Fibroblast of skin of right quadriceps (primary cell): ENCODE measurements at regions not wholly inside any gene's neighbourhood (a gene's known extent, or its start where the extent isn't known, plus 50 kb on each side); places are given as distances from the start of the nearest gene placed in this dataset.
A peak's percentile ranks its signal among the peaks of the same experiment; 100 is the strongest.
"Not testable (repeated sequence)": the region's sequence is repeated elsewhere in the genome, so short reads cannot be mapped to it uniquely, and the experiment has no call there.

Source experiments
- DNase-seq: peaks from one replicate; pipeline ENCODE4 v3.0.0-alpha.2; 2013

DNA sequence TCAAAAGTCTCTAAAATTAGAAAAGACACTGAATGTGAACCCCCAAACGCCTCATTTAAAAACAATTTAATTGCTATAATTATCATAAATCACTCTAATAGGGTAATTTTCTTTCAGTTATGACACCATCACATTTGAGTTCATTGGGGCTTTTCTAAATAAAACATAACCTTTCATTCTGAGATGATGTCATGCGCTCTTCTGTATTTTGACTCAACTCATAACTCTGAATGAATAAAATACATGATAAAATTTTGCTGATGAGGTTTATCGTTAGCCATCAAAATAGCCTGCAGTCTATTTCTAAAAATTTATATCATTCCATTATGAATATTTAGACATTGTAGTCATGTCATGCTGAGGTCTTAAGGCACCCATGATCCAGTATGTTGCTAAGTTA lies 1099.7 kb downstream of the SUCLG1 start:
- DNase-seq = no peak

DNA sequence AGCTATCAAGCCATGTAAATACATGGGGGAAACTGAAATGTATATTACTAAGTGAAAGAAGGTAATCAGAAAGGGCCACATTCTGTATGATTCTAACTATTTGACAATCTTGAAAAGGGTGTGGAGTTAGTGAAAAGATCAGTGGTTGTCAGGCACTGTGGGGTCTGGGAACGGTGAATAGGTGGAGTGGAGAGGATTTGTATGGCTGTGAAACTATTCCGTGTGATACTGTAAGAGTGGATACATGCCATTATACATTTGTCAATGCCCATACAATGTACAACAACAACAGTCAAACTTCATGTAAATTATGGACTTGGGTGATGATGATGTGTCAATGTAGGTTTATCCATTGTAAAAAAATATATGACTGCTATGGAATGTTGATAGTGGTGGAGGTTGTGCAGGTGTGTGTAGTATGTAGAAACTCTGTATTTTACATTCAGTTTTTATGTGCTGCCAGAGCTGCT lies 1116.2 kb downstream of the SUCLG1 start:
- DNase-seq = no peak

DNA sequence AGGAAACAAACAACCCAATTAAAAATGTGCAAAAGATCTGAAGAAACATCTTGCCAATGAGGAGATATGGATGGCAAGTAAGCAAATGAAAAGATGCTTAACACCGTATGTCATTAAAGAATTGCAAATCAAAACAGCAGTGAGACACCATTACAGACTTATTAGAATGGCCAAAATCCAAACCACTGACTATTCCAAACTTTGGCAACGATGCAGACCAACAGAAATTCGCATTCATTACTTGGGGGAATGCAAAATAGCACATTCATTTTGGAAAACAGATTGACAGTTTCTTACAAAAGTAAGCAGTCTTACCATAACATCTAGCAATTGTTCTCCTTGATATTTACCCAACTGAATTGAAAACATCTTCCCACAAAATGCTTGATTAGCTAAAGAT lies 1118.7 kb downstream of the SUCLG1 start:
- DNase-seq = no peak

DNA sequence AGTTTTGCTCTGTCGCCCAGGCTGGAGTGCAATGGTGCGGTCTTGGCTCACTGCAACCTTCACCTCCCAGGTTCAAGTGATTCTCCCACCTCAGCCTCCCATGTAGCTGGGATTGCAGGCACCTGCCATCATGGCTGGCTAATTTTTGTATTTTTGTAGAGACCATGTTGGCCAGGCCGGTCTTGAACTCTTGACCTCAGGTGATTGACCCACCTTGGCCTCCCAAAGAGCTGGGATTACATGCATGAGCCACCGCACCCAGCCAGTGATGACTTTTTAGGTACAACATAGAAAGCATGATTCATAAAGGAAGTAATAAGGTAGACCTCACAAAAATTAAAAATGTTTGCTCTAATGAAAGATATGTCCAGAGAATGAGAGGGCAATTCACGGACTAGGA lies 1119.1 kb downstream of the SUCLG1 start:
- not testable (repeated sequence) for DNase-seq

DNA sequence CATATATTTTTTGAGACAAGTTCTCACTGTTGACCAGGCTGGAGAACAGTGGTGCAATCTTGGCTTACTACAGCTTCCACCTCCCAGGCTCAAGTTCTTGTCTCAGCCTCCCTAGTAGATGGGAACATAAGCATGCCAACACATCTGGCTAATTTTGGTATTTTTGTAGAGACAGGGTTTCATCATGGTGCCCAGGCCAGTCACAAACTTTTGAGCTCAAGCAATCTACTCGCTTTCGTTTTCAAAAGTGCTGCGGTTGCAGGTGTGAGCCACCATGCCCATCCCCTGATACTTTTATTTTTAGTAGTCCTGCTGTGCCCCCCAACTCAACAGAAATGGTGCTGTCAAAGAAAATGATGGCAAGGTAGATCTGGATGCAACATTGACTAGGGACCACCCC lies 1127.3 kb downstream of the SUCLG1 start:
- no peak for DNase-seq

DNA sequence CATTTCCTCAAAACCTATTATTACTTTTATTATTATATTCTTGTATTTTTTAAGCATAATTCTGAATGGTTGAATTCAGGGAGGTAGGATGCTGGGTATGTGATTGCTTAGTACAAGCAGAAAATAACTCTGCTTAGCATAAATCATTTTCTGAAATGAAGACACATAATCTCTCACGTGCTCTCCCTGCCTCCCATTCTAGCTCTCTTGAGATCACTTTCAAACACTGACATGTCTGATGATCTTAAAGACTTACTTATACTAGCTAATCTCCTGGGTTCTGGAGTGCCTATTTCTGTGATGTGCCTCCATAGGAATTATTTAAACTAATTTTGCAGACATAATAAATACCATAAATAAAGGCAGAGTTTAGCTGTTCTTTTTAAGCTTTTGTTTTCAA lies 1136.0 kb downstream of the SUCLG1 start:
- no peak for DNase-seq

DNA sequence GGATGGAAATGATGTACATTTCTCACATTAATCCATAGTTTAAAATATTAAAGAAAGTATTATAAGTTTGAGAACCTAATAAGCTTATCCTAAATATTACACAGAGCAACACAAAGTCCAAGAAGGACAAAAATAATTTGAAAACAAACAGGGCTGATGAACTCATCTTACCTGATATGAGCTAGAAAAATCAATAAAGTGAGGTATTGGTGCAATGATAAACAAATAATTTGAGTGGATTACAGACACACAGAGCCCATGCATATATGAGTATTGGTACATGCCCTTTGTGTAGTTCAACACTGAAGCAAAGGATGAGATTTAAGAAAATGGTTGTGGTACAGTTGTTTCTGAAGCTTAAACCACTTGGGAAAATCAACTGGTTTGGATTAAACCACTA lies 1139.0 kb downstream of the SUCLG1 start:
- DNase-seq = no peak

DNA sequence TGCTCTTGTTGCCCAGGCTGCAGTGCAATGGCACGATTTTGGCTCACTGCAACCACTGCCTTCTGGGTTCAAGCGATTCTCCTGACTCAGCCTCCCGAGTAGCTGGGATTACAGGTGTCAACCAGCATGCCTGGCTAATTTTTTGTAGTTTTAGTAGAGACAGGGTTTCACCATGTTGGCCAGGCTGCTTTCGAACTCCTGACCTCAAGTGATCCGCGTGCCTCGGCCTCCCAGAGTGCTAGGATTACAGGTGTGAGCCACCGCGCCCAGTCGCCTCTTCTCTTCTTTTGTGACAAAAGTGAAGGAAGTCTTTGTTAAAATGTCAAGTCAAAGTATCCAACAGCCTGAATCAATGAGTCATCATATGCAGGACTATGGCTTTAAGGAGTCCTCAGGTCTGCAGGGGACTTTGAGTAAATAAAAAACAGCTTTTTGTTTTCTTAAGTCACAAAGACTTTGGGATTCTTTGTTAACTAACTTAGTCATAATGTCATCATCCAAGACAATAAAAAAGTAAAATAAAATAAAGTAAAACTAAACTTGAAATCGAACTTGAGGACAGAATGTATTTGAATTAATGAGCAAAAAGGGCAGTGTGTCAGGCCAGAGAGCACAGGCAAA lies 1153.2 kb downstream of the SUCLG1 start:
- no peak for DNase-seq

DNA sequence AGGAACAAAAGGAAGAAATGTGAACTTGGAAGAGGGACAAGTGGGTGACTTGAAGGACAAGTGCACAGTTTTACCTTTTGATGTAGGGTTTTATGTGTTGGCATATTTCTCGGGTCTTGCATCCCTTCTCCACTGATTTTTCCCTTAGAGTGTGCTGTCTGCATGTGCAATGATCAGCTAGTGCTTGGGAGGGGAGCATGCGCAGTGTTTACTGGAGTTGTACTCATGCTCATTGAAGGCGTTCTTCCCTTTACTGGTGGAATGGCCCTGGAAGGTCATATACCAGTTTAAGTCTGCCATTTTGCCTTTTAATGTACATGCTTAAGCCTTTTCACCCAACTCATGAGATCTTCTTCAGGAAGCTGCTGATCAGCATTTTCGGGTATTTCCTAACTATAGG lies 1168.0 kb downstream of the SUCLG1 start:
- no peak for DNase-seq

DNA sequence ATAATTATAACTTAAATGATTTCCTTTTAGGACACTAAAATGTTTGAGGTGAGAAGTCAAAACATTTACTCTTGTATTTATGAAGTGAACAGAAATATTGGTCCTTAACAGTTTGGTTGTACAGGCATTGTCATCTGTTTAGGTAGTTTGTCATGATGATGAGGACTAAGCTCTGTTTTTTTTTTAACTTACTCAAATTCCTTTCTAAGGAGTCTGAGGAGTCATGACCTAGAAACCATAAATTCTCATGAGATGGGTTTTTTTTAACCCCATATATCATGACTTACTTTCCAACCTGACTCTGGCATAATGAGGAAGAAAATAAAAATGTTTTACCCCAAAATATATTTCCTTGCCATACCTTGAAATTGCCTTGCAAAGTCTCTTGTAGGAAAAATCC lies 1176.2 kb downstream of the SUCLG1 start:
- DNase-seq = peak; percentile 9

DNA sequence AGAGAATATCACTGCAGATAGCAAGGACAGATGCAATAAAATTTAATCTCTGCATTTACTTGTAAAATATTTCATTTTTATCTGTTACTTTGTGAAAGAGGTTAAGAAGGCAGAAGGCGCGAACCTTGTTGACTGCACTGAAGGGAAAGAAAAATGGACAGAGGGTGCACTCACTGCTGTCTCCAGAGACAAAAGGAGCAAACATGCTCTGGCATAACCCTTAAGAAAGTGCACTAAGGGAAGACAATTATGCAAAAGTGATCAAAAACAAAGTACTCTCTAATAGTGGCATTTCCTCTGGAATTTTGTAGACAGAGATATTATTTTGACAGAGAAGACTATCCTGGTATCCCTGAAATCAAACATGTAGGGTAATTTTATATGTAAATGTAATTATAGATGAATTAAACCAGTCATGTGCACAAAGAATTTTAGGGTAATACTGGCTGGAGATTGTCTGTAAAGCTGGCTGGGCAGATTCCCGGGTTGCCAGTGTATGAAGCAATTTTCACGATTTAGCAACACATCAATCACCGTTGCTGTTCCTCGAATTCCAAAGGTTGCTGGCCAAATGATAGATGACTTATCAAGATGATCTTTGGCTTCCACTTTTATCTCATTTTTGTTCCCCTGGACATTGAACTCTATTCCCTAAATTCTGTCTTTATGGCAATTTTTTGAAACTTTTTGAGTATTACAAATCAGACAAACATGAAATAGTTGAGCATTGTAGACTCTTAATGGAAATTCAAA lies 1176.9 kb downstream of the SUCLG1 start:
- DNase-seq = no peak

DNA sequence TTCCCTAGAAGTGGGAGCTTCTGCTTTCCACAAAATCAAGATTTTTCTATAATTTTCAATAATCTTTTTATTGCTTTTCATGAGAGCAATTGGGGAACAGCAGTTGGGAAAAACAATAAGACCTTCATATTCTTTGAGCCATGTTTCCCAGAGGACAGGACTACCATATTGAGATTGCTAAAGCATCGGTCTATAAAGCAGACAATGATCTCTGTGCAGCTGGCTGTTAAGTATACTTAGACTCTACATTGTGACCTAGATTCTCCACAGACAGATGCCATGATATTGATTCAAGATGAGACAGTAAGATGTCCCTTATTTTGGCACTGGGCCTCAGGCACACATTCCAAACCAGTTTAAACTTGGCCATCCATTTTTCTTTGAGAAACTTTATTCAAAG lies 1178.7 kb downstream of the SUCLG1 start:
- DNase-seq = no peak

DNA sequence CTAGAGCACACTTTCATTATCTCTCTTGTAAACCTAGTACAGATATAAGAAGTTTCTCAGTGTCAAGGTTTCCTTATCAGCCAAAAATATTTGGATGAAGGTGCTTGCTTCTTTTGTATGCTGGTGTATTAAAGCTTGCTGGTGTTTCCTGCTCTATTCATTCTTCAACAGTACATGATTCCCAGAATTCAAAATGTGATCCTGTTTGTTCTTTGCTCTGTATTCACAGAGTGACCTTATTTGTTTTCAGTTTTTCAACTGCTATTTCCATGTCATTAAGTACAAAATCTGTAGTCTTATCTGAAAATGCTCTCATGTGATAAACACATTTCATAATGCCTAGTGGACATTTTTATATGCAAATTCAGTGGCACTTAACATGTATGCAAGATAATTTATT lies 1185.8 kb downstream of the SUCLG1 start:
- no peak for DNase-seq

DNA sequence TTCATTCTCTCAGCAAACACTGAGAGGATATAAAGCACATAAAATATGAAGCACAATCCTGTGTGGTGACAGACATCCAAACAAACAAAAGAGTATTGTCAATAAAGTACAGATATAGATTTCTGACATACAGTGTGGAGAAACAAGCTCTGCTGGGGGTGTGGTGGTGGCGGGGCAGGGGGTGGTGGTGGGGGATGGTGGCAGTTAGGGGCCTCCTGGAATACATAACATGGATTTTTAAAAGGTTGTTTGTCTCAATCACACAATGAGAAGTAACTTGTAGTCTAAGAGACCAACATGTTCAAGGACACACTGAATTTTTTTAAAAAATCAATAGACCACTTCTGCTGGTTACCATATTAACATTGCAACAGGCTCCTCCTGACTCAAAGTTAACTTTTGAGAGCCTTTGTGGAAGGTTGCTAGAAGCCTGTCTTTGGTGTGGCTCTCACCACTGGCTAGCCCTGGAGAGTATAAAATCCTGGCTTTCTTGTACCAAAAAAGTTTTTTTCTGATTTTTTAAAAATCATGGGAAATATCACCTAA lies 1197.4 kb downstream of the SUCLG1 start:
- no peak for DNase-seq

DNA sequence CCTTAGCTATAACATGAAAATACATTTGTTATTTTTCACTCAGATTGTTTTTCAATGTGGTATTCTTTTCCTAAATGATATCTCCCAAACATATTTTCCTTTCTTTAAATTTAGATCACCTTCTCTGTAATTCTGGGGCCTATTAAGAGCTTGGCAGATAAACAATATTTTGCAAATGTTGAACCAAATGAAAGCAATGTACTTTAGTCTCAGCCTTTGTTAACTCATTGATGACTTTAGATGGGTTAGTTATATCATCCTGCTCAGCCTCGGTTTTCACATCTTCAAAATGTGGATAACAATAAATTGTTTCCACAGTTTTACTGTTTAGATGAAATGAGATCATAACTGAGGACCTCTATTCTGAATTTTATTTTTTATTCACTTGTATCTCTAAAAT lies 1205.2 kb downstream of the SUCLG1 start:
- no peak for DNase-seq

DNA sequence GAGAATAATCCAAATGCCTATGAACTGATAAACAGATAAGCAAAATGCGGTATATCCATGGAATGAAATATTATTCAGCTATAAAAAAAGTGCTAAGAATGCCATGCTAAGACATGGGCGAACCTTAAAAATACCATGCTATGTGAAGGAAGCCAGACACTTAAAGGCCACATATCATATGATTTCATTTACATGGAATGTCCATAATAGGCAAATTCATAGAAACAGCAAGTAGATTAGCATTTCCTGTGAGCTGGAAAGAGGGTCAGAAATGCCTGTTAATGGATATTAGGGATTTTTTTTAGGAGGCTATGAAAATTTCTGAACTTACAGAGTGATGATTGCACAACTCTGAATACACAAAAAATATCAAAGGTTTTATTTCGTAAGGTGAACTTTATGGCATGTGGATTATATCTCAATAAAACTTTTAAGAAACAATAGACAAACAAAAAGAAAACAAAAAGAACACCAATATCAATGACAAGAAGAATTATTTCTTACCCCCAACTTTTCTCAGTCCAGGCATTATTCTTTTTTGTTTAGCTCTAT lies 1207.7 kb downstream of the SUCLG1 start:
- peak; percentile 47 for DNase-seq

DNA sequence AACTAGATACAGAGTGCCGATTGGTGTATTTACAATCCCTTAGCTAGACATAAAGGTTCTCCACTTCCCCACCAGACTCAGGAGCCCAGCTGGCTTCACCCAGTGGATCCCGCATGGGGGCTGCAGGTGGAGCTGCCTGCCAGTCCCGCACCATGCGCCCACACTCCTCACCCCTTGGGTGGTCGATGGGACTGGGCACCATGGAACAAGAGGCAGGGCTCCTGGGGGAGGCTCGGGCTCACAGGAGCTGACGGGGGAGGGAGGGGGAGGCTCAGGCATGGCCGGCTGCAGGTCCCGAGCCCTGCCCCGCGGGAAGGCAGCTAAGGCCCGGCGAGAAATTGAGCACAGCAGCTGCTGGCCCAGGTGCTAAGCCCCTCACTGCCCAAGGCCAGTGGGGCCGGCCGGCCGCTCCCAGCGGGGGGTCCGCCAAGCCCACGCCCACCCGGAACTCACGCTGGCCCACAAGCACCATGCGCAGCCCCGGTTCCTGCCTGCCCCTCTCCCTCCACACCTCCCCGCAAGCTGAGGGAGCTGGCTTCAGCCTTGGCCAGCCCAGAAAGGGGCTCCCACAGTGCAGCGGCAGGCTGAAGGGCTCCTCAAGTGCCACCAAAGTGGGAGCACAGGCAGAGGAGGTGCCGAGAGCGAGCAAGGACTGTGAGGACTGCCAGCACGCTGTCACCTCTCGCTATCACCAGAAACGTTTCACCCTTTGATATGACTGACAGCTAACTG lies 1213.1 kb downstream of the SUCLG1 start:
- DNase-seq = not testable (repeated sequence)

DNA sequence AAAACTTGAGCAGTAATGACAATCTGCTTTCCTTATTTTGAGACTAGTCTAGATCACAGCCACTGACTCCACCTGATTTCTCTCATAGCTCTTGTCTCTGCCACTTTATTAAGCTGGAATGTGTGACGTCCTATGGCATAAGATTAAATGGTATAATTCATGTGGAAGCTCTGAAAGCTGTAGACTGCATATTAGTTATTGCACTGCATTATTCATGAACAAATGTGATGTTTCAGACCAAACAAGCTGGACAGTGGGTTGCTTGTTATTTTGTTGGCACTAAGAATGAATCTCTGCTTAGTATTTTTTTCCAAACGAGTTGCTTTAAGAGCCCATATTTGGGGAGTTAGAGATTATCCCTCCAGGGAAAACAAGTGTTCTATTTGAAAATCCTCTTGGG lies 1218.5 kb downstream of the SUCLG1 start:
- no peak for DNase-seq

DNA sequence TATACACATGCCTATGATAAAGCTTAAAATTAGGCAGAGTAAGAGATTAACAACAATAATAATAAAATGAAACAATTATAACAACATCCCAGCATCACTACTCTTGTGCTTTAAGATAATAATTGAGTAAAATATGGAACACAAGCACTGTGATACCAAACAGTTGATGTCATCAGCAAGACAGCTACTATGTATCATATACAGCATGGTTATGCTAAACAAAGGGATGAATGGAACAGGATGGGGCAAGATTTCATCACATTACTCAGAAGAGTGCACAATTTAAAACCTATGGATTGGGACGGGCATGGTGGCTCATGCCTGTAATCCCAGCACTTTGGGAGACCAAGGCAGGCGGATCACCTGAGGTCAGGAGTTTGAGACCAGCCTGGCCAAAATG lies 1221.0 kb downstream of the SUCLG1 start:
- DNase-seq = peak; percentile 10

DNA sequence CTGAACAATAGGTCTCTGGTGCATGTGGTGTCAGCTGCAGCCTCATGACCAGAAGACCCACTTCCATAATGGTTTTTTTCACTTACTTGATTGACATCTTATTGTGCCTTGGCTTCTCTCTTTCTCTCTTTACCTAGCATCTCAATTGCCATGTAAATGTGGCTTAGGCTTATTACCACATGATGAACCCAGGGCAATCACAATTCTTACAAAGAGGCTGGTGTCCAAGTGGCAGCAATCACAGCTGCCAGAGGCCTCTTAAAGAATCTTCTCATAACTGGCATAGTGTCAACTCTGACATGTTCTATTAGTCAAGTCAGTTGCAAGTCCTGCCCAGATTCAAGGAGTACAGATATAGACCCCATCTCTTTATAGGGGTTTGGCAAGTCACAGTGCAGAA lies 1224.8 kb downstream of the SUCLG1 start:
- DNase-seq = no peak

DNA sequence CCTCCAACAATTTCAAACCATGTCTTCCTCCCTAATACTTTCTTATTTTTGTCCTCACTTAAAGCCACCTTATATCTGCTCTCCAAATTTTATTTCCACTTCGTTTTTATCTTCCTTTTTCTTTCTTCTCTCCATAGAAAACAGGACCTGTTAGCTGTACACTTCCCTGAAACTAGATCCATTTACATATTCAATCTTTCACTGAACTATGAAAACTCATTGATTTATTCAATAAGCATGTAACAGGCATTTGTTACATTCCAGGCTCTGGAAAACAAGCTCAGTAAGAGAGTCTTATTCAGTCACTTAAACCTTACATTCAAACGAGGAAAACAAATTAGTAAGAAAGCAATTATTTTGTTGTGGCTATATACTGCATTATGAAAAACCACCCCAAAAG lies 1225.3 kb downstream of the SUCLG1 start:
- DNase-seq = no peak

DNA sequence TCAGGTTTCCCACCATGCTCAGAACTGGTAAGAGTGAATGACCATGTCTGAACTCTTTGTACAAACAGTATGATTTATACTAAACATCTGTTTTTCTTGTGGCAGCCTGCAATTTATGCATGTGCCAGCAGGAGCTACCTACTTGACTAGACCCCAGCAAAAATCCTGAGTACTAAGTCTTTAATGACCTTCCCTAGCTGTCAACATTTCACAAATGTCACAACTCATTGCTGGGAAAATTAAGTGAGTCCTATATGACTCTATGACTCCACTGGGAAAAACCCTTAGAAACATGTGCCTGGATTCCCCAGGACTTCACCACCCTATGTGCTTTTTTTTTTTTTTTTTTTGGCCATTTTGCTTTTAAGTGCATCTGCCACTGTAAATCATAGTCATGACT lies 1225.8 kb downstream of the SUCLG1 start:
- DNase-seq = peak; percentile 30

DNA sequence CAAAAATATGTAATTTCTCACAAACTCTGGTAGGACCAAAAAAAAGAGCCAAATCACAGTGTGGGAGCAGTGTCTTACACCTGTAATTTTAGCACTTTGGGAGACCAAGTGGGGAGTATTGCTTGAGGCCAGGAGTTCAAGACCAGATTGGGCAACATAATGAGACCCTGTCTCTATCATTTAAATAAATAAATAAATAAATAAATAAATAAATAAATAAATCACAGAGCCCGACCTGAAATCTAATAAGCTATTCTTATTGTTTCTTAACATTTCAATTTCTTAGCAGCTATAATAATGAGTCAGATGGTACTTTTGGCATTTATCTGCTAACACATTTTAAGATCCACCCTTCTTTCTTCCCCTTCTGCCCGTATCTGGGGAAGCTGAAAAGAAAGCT lies 1229.6 kb downstream of the SUCLG1 start:
- no peak for DNase-seq
